Stimulated activated naive CD8-positive, alpha-beta T cell treated with anti-CD3 and anti-CD28 coated beads, Interleukin-15, Interleukin-2, amounts not matched to agents 100 ng/mL and 50 ng/mL, for 24 hours (primary cell): ENCODE measurements at regions not wholly inside any gene's neighbourhood (a gene's known extent, or its start where the extent isn't known, plus 50 kb on each side); places are given as distances from the start of the nearest gene placed in this dataset.

ENCODE experiments used
- H3K27ac Mint-ChIP-seq: one replicate; pipeline ENCODE4 v1.8.0; 2021; ENCODE audit warnings: mild to moderate bottlenecking, mixed read lengths
- H3K27me3 Mint-ChIP-seq: one replicate; pipeline ENCODE4 v1.8.0; 2021; ENCODE audit warnings: mixed read lengths
- H3K36me3 Mint-ChIP-seq: one replicate; pipeline ENCODE4 v1.8.0; 2021; ENCODE audit warnings: low read depth, mixed read lengths
- H3K4me1 Mint-ChIP-seq: one replicate; pipeline ENCODE4 v1.8.0; 2021; ENCODE audit warnings: low read depth, mixed read lengths
- H3K4me3 Mint-ChIP-seq: one replicate; pipeline ENCODE4 v1.8.0; 2021; ENCODE audit warnings: mild to moderate bottlenecking, mixed read lengths
- H3K9me3 Mint-ChIP-seq: one replicate; pipeline ENCODE4 v1.8.0; 2021; ENCODE audit warnings: mixed read lengths

DNA sequence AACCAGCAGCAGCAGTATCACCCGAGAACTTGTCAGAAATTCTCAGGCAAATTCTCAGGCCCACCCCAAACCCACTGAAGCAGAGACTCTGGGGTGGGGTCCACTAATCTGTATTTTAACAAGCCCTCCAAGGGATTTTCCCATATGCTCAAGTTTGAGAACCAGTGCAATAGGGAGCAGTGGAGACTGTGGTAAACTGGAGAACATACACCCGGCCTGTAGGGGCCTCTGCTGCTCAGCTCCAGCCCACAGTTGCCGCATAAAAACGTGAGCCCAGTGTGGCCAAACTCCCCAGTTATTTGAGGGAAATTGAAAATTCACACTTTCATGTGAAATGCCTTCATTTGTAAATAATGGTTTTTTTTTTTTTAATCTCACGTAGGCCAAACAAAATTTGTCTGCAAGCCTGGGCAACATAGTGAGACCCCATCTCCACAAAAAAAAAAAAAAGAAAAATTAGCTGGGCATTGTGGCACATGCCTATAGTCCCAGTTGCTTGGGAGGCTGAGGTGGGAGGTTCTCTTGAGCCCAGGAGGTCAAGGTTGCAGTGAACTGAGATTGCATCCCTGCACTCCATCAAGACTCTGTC lies 97.6 kb upstream of the ZMIZ1 start:
- Mint-ChIP-seq H3K4me3 (no peak overlapping the region), H3K9me3 (no peaks in the 10 kb centered on the region), H3K27me3 (no peaks in the 10 kb centered on the region), H3K4me1 (peaks cover 26% of the 10 kb centered on the region), H3K36me3 (no peaks in the 10 kb centered on the region), H3K27ac (no peak overlapping the region)

DNA sequence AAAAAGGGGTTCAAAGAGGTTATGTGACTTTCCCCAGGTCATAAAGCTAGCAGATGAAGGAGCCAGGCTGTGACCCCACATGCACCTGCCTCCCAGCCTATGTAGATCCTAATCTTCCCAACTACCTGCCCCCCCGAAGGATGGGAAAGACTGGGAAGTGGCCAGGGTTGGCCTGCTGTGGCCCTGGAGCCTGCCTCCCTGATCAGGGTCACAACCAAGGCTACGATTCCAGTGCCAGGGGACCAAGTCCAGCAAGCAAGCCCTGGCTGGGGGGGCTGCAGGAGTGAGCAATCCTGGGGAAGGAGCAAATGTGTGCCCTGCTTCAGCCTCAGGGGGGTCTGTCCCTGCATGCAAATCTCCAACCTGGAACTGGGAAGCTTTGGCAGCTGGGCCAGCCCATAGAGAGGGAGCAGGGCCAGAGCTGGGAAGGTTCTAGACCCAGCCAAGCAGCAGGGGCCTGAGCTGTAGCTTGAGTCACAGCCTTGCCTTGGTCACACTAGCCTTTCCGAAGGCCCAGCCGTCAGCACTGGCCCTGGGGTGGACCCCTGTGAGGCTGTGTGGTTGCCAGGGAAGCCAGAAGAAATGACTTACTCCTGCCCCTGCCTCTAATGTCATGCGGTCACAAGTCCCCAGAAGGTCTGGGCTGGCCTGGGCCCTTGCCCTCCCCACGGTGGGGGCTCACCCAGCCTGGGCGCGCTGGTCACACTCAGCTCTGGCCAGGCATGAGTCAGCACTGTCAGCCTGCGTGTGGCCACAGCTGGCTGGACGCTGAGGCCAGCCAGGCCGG lies 96.4 kb upstream of the ZMIZ1 start:
- peak overlapping the region; percentile 80 for H3K27ac Mint-ChIP-seq
- peak overlapping the region; percentile 72 for H3K4me3 Mint-ChIP-seq
- no peaks in the 10 kb centered on the region for H3K9me3 Mint-ChIP-seq
- peaks cover 35% of the 10 kb centered on the region for H3K4me1 Mint-ChIP-seq
- no peaks in the 10 kb centered on the region for H3K27me3 Mint-ChIP-seq
- H3K36me3 Mint-ChIP-seq = no peaks in the 10 kb centered on the region

DNA sequence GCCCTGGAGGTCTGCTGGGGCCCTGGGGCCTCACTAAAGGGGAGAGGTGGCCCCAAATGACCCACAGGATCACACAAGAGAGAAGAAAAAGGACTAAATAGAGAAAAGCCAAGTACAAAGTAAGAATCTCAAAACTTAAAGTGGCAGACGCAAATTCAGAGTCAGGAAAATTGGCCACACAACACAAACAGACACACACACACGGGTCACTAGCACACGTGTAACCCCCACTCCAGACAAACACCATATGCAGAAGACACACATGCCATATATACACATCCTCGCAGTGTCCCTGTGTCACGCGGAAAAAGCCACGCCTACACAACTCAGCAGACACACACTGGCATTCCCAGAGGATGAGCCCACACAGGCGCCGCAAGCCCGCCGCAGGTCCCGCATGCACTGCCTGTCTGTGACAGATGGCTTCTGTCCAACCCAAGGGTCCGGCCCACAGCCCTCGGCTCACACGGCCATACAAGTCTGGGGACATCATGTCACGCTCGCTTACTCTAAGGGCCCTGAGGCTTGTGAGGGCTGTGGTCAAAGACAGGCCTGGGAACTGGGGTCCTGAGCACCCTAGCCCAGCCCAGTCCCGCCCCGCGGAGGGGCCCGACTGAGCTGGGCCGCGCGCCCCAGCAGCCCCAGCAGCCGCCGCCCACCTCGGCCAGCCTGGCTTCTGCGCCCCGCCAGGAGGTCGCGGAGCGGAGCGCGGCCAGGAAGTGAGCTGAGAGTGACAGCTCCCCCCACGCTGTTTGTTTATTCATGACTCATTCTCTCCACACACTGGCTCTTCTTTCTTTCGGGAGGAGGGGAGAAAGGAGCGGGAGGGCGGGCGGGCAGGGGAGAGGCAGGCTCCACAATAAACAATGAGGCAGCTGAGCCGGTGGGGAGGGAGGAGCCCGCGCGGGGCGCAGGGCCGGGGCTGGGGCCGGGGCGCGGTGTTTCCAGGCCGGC lies 95.5 kb upstream of the ZMIZ1 start:
- H3K4me3 Mint-ChIP-seq = peak overlapping the region; percentile 72
- no peaks in the 10 kb centered on the region for H3K36me3 Mint-ChIP-seq
- no peaks in the 10 kb centered on the region for H3K27me3 Mint-ChIP-seq
- no peaks in the 10 kb centered on the region for H3K9me3 Mint-ChIP-seq
- peak overlapping the region; percentile 80 for H3K27ac Mint-ChIP-seq
- H3K4me1 Mint-ChIP-seq = peaks cover 44% of the 10 kb centered on the region

DNA sequence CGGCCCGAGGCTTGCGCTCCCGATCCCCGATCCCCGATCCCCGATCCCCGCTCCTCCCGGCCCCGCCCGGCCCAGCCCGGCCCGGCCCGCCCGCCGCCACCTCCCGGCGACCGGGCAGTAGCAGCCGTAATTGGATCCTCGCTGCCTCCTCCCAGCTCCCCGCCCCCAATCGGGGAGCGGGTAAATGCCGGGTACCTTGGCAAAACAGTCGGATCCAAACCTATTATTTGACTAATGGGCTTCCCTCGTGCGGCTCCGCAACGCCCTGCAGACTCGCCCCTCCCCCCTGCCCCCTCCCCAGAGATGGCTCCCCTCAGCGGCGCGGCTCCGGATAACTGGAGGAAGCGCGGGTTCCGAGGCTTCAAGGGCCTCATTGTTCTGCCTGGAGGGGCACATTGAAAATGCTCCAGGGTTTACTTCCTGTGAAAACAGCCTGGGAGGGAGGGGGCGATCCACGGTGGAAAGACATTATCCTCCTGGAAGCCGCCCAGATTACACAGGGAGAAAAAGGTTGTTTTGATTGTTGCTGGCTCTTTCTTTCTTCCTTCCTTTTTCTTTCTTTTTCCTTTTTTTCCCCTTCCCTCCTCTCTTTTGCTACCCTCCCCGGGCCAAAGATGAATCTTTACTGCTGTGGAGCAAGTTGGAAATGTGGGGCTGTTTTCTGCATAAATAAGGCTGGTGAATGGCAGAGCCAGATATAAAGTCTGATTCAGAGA lies 94.7 kb upstream of the ZMIZ1 start:
- Mint-ChIP-seq H3K4me1 (peaks cover 45% of the 10 kb centered on the region), H3K36me3 (no peaks in the 10 kb centered on the region), H3K27ac (peak overlapping the region; percentile 100), H3K9me3 (no peaks in the 10 kb centered on the region), H3K27me3 (no peaks in the 10 kb centered on the region), H3K4me3 (peak overlapping the region; percentile 91)

DNA sequence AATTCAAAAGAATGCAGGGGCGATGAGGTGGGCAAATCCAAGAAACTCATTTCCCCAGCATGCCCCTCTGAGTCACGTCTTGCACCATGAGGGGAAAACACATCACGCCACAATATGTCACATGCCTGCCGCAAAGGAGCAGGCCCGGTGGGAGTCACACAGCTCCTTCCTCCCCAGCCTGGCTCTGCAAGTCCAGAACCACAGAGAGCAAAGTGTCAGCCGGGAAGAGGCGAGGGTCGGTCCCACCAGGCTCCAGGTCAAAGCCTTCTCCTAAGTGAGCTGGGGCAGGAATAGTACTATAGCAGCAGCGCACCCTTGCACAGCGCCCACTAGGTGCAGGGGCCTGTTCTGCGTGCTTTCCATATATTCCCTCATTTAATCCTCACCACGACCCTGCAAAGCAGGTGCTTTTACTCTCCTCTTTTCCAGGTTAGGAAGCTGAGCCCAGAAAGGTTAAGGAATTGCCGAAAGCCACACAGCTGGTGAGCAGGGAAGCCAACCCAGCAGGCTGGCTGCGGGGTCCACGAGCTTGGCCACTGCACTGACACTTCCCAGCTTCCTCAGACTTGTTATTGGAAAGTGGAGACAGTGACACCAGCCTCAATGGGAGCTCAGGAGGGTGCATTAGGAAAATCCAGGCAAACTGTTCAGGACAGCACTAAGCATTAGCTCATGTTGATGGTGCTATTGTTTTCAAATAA lies 94.0 kb upstream of the ZMIZ1 start:
- no peaks in the 10 kb centered on the region for H3K27me3 Mint-ChIP-seq
- H3K9me3 Mint-ChIP-seq = no peaks in the 10 kb centered on the region
- peak overlapping the region; percentile 100 for H3K27ac Mint-ChIP-seq
- peak overlapping the region; percentile 91 for H3K4me3 Mint-ChIP-seq
- H3K36me3 Mint-ChIP-seq = no peaks in the 10 kb centered on the region
- H3K4me1 Mint-ChIP-seq = peaks cover 45% of the 10 kb centered on the region

DNA sequence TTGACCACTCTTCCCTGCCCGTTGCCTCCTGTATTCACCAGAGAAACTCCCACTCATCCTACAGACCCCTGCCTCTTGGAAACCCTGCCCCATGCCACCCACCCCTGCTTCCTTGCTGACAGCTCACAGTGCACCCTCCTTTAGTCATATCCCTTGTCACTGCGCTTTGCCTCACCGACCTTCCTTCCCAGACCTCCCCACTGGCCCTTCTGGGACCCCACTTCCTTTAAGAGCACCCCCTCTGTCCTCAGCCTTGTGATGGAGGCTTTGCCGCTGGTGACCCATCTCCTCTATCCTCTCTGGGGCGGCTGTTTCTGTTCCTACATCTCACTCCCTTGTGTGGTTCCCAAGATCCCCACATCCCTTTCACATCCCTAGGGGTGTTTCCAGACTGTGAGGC lies 92.8 kb upstream of the ZMIZ1 start:
- no peak overlapping the region for H3K4me3 Mint-ChIP-seq
- no peaks in the 10 kb centered on the region for H3K36me3 Mint-ChIP-seq
- H3K4me1 Mint-ChIP-seq = peaks cover 48% of the 10 kb centered on the region
- H3K9me3 Mint-ChIP-seq = no peaks in the 10 kb centered on the region
- peak overlapping the region; percentile 100 for H3K27ac Mint-ChIP-seq
- no peaks in the 10 kb centered on the region for H3K27me3 Mint-ChIP-seq

DNA sequence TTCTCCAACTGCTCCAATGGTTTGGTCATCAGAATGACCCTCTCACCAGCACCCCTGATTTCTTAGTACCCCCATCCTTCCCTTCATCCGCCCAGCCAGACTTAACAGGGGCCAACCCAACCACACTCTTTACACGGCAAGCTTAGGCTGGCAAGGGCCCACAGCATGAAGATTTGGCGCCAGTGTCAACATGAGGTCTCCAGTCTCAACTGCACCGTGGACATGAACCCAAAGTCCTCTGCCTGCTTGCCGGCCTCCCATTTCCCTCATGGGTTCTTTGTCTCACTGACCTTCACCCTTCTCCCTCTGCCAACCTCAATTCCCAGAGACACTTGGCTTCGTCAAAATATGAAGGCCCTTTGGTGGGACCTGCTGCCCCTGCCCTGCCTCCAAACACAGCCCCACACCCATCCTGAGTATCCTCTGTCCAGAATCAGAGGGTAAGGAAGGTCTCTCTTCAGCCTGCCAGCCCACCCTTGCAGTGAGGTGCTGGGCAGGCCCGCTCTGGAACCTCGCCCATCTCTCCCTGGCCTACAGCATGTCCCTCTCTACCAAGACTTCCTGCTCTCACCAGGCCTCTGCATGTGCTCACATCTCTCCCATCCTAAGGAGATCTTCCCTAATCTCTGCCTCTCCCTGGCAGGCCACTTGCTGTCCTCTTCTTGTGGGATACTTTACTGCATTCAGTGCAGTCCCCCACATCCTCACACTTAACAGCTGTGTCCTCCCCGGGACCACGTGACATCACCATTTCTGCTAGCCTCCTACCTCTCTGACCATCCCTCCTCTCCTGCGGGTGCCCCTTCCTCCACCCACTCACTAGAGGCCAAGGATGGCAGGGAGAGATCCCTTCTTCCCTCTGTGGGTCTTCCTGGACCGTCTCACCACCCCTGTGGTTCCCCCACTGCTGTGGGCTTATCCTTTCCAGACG lies 91.7 kb upstream of the ZMIZ1 start:
- no peaks in the 10 kb centered on the region for H3K9me3 Mint-ChIP-seq
- H3K4me1 Mint-ChIP-seq = peaks cover 56% of the 10 kb centered on the region
- no peak overlapping the region for H3K4me3 Mint-ChIP-seq
- no peaks in the 10 kb centered on the region for H3K27me3 Mint-ChIP-seq
- no peaks in the 10 kb centered on the region for H3K36me3 Mint-ChIP-seq
- peak overlapping the region; percentile 73 for H3K27ac Mint-ChIP-seq

DNA sequence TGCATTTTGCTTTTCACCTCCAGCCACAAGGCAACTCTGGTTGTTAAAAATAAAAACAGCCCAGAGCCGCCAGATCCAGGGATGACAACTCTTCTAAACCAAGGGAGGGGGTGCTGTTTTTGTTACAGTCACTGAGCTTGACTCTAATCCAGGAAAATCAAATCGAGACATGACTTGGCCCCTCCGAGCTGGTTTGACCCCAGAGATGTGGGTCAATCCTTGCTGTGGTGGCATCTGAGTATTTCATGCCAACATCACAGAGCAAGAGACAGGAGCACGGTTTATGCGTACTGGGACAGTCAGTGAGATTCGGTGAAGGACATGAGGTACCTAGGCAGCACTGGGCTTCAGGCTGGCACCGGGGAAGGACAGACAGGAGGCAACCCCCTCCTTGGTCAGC lies 88.8 kb upstream of the ZMIZ1 start:
- Mint-ChIP-seq H3K36me3 (no peaks in the 10 kb centered on the region), H3K27me3 (no peaks in the 10 kb centered on the region), H3K4me3 (no peak overlapping the region), H3K4me1 (peaks cover 41% of the 10 kb centered on the region), H3K27ac (no peak overlapping the region), H3K9me3 (no peaks in the 10 kb centered on the region)

DNA sequence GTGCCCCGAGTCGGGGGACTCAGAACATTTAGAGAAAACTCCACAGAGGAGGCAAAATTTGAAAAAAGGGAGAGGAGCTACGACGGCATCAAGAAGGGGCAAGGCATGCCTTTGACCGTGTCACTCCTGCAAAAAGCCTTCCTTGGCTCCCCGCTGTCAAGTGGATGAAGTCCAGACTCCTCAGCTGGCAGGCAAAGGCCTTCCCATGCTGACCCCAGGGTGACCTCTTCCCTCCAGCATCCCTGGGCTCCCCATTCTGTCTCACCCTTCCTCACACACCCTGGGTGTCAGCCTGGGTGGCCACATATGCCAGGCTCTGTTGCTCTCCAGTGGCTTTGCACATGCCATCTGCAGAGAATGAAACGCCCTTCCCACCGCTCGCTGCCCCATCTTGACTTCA lies 88.4 kb upstream of the ZMIZ1 start:
- no peaks in the 10 kb centered on the region for H3K27me3 Mint-ChIP-seq
- H3K4me3 Mint-ChIP-seq = no peak overlapping the region
- no peak overlapping the region for H3K27ac Mint-ChIP-seq
- H3K36me3 Mint-ChIP-seq = no peaks in the 10 kb centered on the region
- no peaks in the 10 kb centered on the region for H3K9me3 Mint-ChIP-seq
- H3K4me1 Mint-ChIP-seq = peaks cover 37% of the 10 kb centered on the region

DNA sequence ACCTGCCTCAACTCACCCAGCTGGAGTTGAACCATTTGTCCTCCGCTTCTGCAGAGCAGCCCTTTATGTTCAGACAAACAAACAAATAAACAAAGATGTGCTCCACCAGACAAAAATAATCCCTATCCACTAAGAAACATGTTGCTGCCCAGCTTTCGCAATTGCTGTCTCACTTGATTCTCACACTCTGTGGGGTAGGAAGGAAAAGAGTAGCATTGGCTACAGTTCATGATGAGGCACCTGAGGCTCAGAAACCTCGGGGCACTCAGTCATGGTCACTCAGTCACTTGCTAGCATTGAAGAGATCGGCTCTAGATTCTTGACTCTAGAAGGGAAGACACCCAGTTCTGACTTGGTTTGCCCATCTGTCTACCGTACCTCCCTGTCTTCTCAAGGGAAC lies 88.0 kb upstream of the ZMIZ1 start:
- H3K4me1 Mint-ChIP-seq = peaks cover 32% of the 10 kb centered on the region
- H3K4me3 Mint-ChIP-seq = no peak overlapping the region
- no peaks in the 10 kb centered on the region for H3K27me3 Mint-ChIP-seq
- no peak overlapping the region for H3K27ac Mint-ChIP-seq
- H3K36me3 Mint-ChIP-seq = no peaks in the 10 kb centered on the region
- H3K9me3 Mint-ChIP-seq = no peaks in the 10 kb centered on the region

DNA sequence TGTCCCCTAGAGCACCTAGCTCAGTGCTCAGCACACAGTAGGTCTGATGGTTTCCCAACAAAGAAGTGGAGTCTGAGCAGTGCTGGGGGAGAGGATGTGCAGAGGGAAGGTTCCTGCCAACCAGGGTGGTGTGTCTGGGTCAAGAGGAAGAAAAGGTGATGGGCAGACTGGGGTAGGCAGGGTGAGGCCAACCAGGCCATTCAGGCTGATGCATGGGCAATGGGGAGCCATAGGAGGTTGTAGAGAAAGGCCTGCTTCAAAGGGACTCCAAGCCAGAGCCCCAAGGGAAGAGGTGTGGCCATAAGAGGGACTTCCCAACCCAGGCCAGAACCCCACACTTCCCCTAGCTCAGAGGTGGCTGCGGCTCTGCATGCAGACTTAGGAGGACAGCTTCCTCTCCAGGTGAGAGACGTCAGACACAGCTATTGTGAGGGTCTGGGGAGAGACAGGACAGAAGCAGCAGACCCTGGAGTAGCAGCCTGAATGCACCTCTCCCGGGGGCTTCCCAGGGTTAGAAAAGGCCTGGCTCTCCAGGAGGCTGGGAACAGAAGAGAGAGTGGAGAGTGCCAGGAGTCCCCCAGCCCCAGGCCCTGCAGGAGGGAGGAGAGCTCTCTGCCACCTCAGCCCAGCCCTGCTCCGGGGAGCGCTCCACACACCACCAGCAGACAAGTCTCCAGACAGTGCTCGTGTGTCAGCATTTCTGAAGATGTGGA lies 87.4 kb upstream of the ZMIZ1 start:
- H3K27me3 Mint-ChIP-seq = no peaks in the 10 kb centered on the region

DNA sequence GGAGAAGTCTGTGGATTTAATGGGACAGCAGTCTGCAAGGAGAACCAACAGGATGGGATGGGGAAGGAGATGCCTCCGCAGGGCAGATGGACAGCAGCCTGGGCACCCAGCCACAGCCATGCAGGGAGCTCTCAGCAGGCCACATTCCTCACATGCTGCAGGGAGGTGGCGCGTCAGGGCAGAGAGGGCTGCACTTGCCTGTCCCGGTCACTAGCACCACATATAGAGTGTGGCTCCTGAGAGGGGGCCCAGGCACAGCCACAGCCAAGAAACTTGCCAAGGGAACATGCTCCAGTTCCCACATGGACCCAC lies 86.8 kb upstream of the ZMIZ1 start:
- no peak overlapping the region for H3K4me3 Mint-ChIP-seq
- no peaks in the 10 kb centered on the region for H3K36me3 Mint-ChIP-seq

More for the DNA sequence above, 87.4 kb upstream of the ZMIZ1 start:
- Mint-ChIP-seq H3K4me3 (no peak overlapping the region), H3K9me3 (no peaks in the 10 kb centered on the region), H3K36me3 (no peaks in the 10 kb centered on the region), H3K4me1 (peaks cover 29% of the 10 kb centered on the region), H3K27ac (no peak overlapping the region)

DNA sequence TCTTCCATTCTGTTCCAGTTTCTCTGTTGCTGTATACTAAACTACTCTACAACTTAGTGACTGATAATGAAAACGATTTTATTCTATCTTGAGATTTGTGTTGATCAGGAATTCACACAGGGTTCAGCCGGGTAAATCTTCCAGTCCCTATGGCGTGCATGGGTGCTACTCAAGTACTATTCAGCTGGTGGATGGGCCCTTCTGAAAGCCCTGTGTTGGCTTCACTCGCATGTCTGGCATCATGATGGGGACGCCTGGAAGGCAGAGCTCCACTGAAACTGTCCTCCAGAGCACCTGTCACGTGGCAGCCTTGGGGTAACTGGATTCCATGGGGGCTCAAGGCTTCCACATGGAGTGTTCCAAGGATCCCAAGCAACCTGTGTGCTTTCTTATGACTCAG lies 86.0 kb upstream of the ZMIZ1 start:
- H3K9me3 Mint-ChIP-seq = no peaks in the 10 kb centered on the region
- H3K4me1 Mint-ChIP-seq = peaks cover 17% of the 10 kb centered on the region
- H3K4me3 Mint-ChIP-seq = no peak overlapping the region
- H3K27ac Mint-ChIP-seq = no peak overlapping the region
- no peaks in the 10 kb centered on the region for H3K36me3 Mint-ChIP-seq
- no peaks in the 10 kb centered on the region for H3K27me3 Mint-ChIP-seq

More for the DNA sequence above, 86.8 kb upstream of the ZMIZ1 start:
- Mint-ChIP-seq H3K9me3 (no peaks in the 10 kb centered on the region), H3K27ac (no peak overlapping the region), H3K4me1 (peaks cover 25% of the 10 kb centered on the region), H3K27me3 (no peaks in the 10 kb centered on the region)
